Panc1 (cell line): ENCODE measurements at regions not wholly inside any gene's neighbourhood (a gene's known extent, or its start where the extent isn't known, plus 50 kb on each side); places are given as distances from the start of the nearest gene placed in this dataset.

Source experiments
- ATAC-seq: fragments of 200-7000 bp; cut with Tn5 transposase; 2 replicates; pipeline ENCODE4 v1.9.1; 2020; ENCODE audit warnings: mild to moderate bottlenecking, moderate library complexity
- BruUV-seq: library from RNA; stranded (reverse); fragments of 400-500 nt; replicated peaks from 2 replicates; lab custom pipeline; 2021; lab: Mats Ljungman, UMichigan
- CTCF ChIA-PET: fragments of 300-600 bp; sonication (Branson Sonifier 250); formaldehyde crosslinking; loops from one replicate; lab custom pipeline; 2022; ENCODE audit warnings: antibody characterized with exemption; lab: Charles Lee
- POLR2A ChIA-PET: fragments of 300-600 bp; sonication (Branson Sonifier 250); formaldehyde crosslinking; loops from one replicate; lab custom pipeline; 2022; ENCODE audit warnings: antibody characterized with exemption; lab: Charles Lee
- DNase-seq: peaks from one replicate; pipeline ENCODE4 v3.0.0-alpha.2; 2010; ENCODE audit warnings: low read depth, low spot score
- H3K27ac ChIP-seq: 2 replicates; pipeline ENCODE4 v1.5.1; 2011; ENCODE audit warnings: mild to moderate bottlenecking, low read length, inconsistent platforms
- H3K27me3 ChIP-seq: fragments of 200-500 bp; sonication (Bioruptor generic); 2 replicates; pipeline ENCODE4 v1.6.0; 2014; ENCODE audit warnings: low read length, inconsistent platforms; ENCODE audit not compliant: control insufficient read depth, insufficient read depth
- H3K36me3 ChIP-seq: fragments of 200-500 bp; sonication (Bioruptor generic); 2 replicates; pipeline ENCODE4 v1.5.1; 2014; ENCODE audit warnings: inconsistent platforms, mild to moderate bottlenecking, low read length, moderate library complexity; ENCODE audit not compliant: control insufficient read depth, insufficient read depth
- H3K4me1 ChIP-seq: 2 replicates; pipeline ENCODE4 v1.5.1; 2011; ENCODE audit warnings: inconsistent platforms, mild to moderate bottlenecking, low read length, moderate library complexity; ENCODE audit not compliant: control insufficient read depth, insufficient read depth
- H3K4me3 ChIP-seq, 2 experiments: 2 replicates each; pipeline ENCODE4 v1.5.1; 2011 to 2012; ENCODE audit warnings: low read depth in 2 of 2, low read length in 2 of 2, mild to moderate bottlenecking in 2 of 2, inconsistent platforms in 1 of 2, moderate library complexity in 1 of 2
- H3K9me3 ChIP-seq: fragments of 200-500 bp; sonication (Bioruptor generic); 2 replicates; pipeline ENCODE4 v1.5.1; 2014; ENCODE audit warnings: low read depth, mild to moderate bottlenecking, inconsistent platforms, low read length, moderate library complexity; ENCODE audit not compliant: control insufficient read depth, insufficient read depth
- POLR2AphosphoS5 ChIP-seq: IDR thresholded peaks from 2 replicates; pipeline ENCODE4 v1.6.1; 2012; ENCODE audit warnings: mild to moderate bottlenecking, low read depth, low read length, moderate library complexity
- SIN3A ChIP-seq: IDR thresholded peaks from 2 replicates; pipeline ENCODE4 v1.6.1; 2012; ENCODE audit warnings: low read depth, mild to moderate bottlenecking, low read length, moderate library complexity, borderline replicate concordance; ENCODE audit not compliant: insufficient read depth
- TCF7L2 ChIP-seq: IDR thresholded peaks from 2 replicates; pipeline ENCODE4 v1.6.1; 2011; ENCODE audit warnings: mild to moderate bottlenecking, low read depth, low read length, inconsistent platforms
- in situ Hi-C: cut with HindIII; loops from 2 replicates; pipeline ENCODE4 v1.10.0; 2016; ENCODE audit warnings: low sequenced_read_pairs, low pct_unique_long_range_greater_than_20kb
- intact Hi-C: fragments of 100-400 bp; cut with micrococcal nuclease; formaldehyde crosslinking; loops from one replicate; pipeline ENCODE4 v1.10.0; 2022; ENCODE audit not compliant: unreplicated experiment
- TF ChIP-seq, protein P1 (sequence below), 2 experiments: IDR thresholded peaks; 2 replicates each; pipeline ENCODE4 v1.6.1; 2011 to 2012; ENCODE audit warnings: low read depth in 2 of 2, control low read depth in 1 of 2, low read length in 1 of 2, mild to moderate bottlenecking in 1 of 2, moderate library complexity in 1 of 2; ENCODE audit not compliant: insufficient read depth in 1 of 2
- TF ChIP-seq, protein P2 (sequence below): fragments of 450-650 bp; IDR thresholded peaks from 2 replicates; pipeline ENCODE4 v1.5.1; 2017; ENCODE audit warnings: mild to moderate bottlenecking

DNA sequence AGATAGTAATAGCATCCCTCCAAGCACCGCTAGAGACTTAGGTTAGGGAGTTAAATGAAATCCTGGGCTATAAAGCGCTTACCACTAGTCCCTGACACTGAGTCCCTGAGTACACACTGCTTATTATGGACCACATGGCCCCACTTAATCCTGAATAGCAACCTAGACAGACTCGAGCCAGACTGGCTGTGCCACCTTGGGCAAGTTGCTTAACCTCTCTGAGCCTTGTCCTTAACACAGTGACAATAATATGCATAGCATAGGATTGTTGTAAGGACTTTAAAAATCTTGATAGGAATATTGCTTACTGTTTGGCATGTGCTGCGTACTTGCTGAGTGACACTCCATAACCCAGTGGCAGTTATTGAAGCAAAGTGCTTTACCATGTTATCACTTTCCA is 125.6 kb upstream of the SASH1 start:
- no peak overlapping the region for H3K27ac ChIP-seq
- H3K4me3 ChIP-seq: no peak overlapping the region
- H3K27me3 ChIP-seq: no peaks in the 10 kb centered on the region
- H3K36me3 ChIP-seq: no peaks in the 10 kb centered on the region
- TF ChIP-seq TCF7L2 (no peak), POLR2AphosphoS5 (no peak), SIN3A (no peak)
- TF ChIP-seq, protein P1, sequence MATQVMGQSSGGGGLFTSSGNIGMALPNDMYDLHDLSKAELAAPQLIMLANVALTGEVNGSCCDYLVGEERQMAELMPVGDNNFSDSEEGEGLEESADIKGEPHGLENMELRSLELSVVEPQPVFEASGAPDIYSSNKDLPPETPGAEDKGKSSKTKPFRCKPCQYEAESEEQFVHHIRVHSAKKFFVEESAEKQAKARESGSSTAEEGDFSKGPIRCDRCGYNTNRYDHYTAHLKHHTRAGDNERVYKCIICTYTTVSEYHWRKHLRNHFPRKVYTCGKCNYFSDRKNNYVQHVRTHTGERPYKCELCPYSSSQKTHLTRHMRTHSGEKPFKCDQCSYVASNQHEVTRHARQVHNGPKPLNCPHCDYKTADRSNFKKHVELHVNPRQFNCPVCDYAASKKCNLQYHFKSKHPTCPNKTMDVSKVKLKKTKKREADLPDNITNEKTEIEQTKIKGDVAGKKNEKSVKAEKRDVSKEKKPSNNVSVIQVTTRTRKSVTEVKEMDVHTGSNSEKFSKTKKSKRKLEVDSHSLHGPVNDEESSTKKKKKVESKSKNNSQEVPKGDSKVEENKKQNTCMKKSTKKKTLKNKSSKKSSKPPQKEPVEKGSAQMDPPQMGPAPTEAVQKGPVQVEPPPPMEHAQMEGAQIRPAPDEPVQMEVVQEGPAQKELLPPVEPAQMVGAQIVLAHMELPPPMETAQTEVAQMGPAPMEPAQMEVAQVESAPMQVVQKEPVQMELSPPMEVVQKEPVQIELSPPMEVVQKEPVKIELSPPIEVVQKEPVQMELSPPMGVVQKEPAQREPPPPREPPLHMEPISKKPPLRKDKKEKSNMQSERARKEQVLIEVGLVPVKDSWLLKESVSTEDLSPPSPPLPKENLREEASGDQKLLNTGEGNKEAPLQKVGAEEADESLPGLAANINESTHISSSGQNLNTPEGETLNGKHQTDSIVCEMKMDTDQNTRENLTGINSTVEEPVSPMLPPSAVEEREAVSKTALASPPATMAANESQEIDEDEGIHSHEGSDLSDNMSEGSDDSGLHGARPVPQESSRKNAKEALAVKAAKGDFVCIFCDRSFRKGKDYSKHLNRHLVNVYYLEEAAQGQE (IDR thresholded peaks at IDR 0.05; ENCODE audit: insufficient read depth in 1 of 2, low read depth in 2 of 2, low read length in 1 of 2): no peak
- TF ChIP-seq, protein P2, sequence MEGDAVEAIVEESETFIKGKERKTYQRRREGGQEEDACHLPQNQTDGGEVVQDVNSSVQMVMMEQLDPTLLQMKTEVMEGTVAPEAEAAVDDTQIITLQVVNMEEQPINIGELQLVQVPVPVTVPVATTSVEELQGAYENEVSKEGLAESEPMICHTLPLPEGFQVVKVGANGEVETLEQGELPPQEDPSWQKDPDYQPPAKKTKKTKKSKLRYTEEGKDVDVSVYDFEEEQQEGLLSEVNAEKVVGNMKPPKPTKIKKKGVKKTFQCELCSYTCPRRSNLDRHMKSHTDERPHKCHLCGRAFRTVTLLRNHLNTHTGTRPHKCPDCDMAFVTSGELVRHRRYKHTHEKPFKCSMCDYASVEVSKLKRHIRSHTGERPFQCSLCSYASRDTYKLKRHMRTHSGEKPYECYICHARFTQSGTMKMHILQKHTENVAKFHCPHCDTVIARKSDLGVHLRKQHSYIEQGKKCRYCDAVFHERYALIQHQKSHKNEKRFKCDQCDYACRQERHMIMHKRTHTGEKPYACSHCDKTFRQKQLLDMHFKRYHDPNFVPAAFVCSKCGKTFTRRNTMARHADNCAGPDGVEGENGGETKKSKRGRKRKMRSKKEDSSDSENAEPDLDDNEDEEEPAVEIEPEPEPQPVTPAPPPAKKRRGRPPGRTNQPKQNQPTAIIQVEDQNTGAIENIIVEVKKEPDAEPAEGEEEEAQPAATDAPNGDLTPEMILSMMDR: no peak
- no peaks in the 10 kb centered on the region for H3K9me3 ChIP-seq
- no TSS peak for BruUV-seq
- intact Hi-C loops (no loop called here), in situ Hi-C loops (no loop called here)
- no peaks in the 10 kb centered on the region for H3K4me1 ChIP-seq
- ATAC-seq (no peak), DNase-seq (no peak)
- POLR2A ChIA-PET: no interaction called here
- CTCF ChIA-PET: no interaction called here

DNA sequence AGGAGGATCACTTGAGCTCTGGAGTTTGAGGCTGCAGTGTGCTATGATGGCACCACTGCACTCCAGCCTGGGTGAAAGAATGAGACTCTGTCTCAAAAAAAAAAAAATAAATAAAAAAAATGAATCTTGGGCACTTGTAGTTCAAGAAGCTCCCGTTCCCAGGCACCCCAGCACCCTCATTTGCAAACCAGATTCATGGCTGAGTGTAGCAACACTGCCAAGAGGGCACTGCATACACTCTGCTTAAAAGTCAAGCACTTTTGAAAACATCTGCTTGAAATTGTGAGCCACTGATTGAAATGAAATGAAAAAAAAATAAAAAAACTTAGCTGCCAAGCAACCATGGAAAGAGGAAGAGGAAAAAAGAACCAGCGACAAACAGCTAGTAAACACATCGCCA is 124.7 kb upstream of the SASH1 start:
- Histone ChIP-seq H3K27me3 (no peaks in the 10 kb centered on the region), H3K4me3 (no peak overlapping the region), H3K27ac (no peak overlapping the region), H3K4me1 (no peaks in the 10 kb centered on the region), H3K36me3 (no peaks in the 10 kb centered on the region), H3K9me3 (no peaks in the 10 kb centered on the region)
- no TSS peak for BruUV-seq
- TF ChIP-seq TCF7L2 (no peak), POLR2AphosphoS5 (no peak), SIN3A (no peak)
- TF ChIP-seq, protein P1 (IDR thresholded peaks at IDR 0.05; ENCODE audit: insufficient read depth in 1 of 2, low read depth in 2 of 2, low read length in 1 of 2): no peak
- TF ChIP-seq, protein P2: no peak
- POLR2A ChIA-PET: no interaction called here
- CTCF ChIA-PET: no interaction called here
- intact Hi-C loops (no loop called here), in situ Hi-C loops (no loop called here)
- ATAC-seq (no peak), DNase-seq (no peak)
